ENCODE measurements at regions not wholly inside any gene's neighbourhood (a gene's known extent, or its start where the extent isn't known, plus 50 kb on each side); places are given as distances from the start of the nearest gene placed in this dataset.

- TF ChIP-seq CTCF (IDR thresholded peaks at IDR 0.05; ENCODE audit: unreplicated experiment): no peak
- Mint-ChIP-seq H3K9me3 (ENCODE audit: unreplicated experiment) (no peaks in the 10 kb centered on the region), H3K4me3 (ENCODE audit: unreplicated experiment) (no peak overlapping the region)
Measured at GRCh38 chr6:156725712-156726111, 51.5 kb upstream of the ARID1B start.

GRCh38 chr6:156720691-156721685 is 56.2 kb upstream of the ARID1B start:
- Mint-ChIP-seq H3K4me3 (ENCODE audit: unreplicated experiment) (no peak overlapping the region), H3K27ac (ENCODE audit: unreplicated experiment) (peak overlapping the region; percentile 22), H3K4me1 (ENCODE audit: unreplicated experiment) (peaks cover 28% of the 10 kb centered on the region), H3K27me3 (ENCODE audit: unreplicated experiment) (peaks cover 2% of the 10 kb centered on the region), H3K36me3 (ENCODE audit: low read depth, unreplicated experiment) (no peaks in the 10 kb centered on the region), H3K9me3 (ENCODE audit: unreplicated experiment) (no peaks in the 10 kb centered on the region)
- DNase-seq (ENCODE audit: low spot score): peak; percentile 4
- TF ChIP-seq CTCF (IDR thresholded peaks at IDR 0.05; ENCODE audit: unreplicated experiment): no peak

More at GRCh38 chr6:156725712-156726111, 51.5 kb upstream of the ARID1B start:
- no peak overlapping the region for H3K27ac Mint-ChIP-seq (ENCODE audit: unreplicated experiment)
- H3K4me1 Mint-ChIP-seq (ENCODE audit: unreplicated experiment): peaks cover 13% of the 10 kb centered on the region
- no peaks in the 10 kb centered on the region for H3K27me3 Mint-ChIP-seq (ENCODE audit: unreplicated experiment)
- DNase-seq (ENCODE audit: low spot score): no peak
- H3K36me3 Mint-ChIP-seq (ENCODE audit: low read depth, unreplicated experiment): no peaks in the 10 kb centered on the region

GRCh38 chr6:156719720-156720563 is 57.2 kb upstream of the ARID1B start:
- H3K36me3 Mint-ChIP-seq (ENCODE audit: low read depth, unreplicated experiment): no peaks in the 10 kb centered on the region
- no peak overlapping the region for H3K27ac Mint-ChIP-seq (ENCODE audit: unreplicated experiment)
- TF ChIP-seq CTCF (IDR thresholded peaks at IDR 0.05; ENCODE audit: unreplicated experiment): no peak
- H3K4me3 Mint-ChIP-seq (ENCODE audit: unreplicated experiment): no peak overlapping the region
- peak; percentile 39 for DNase-seq (ENCODE audit: low spot score)
- peaks cover 2% of the 10 kb centered on the region for H3K27me3 Mint-ChIP-seq (ENCODE audit: unreplicated experiment)
- peaks cover 28% of the 10 kb centered on the region for H3K4me1 Mint-ChIP-seq (ENCODE audit: unreplicated experiment)
- H3K9me3 Mint-ChIP-seq (ENCODE audit: unreplicated experiment): no peaks in the 10 kb centered on the region

DNA sequence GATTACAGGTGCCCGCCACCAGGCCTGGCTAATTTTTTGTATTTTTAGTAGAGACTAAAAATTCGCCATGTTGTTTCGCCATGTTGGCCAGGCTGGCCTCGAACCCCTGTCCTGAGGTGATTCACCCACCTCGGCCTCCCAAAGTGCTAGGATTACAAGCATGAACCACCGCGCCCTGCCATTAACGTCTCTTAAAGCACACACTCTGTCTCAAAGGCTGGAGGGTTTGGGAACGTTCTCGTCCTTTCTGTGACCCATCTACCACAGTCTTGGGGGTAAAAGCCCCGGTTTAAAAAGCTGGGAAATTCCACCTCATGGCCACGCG is 57.8 kb upstream of the ARID1B start:
- no peaks in the 10 kb centered on the region for H3K36me3 Mint-ChIP-seq (ENCODE audit: low read depth, unreplicated experiment)
- H3K4me3 Mint-ChIP-seq (ENCODE audit: unreplicated experiment): no peak overlapping the region
- H3K4me1 Mint-ChIP-seq (ENCODE audit: unreplicated experiment): peaks cover 32% of the 10 kb centered on the region
- no peak for DNase-seq (ENCODE audit: low spot score)
- H3K27ac Mint-ChIP-seq (ENCODE audit: unreplicated experiment): no peak overlapping the region
- no peak for TF ChIP-seq CTCF (IDR thresholded peaks at IDR 0.05; ENCODE audit: unreplicated experiment)
- no peaks in the 10 kb centered on the region for H3K9me3 Mint-ChIP-seq (ENCODE audit: unreplicated experiment)
- peaks cover 2% of the 10 kb centered on the region for H3K27me3 Mint-ChIP-seq (ENCODE audit: unreplicated experiment)

Data from endothelial cell (in vitro differentiated cells).